NCI-H2171 treated with DMSO at 0.1 percent for 48 hours (cell line): ENCODE measurements at regions not wholly inside any gene's neighbourhood (a gene's known extent, or its start where the extent isn't known, plus 50 kb on each side); places are given as distances from the start of the nearest gene placed in this dataset.
"Not testable (repeated sequence)": the region's sequence is repeated elsewhere in the genome, so short reads cannot be mapped to it uniquely, and the experiment has no call there.

Experiments used
- DNase-seq: peaks from one replicate; lab custom pipeline; 2025; lab: John Stamatoyannopoulos, UW

- peak; percentile 78 for DNase-seq
These were observed 52.2 kb downstream of the CALML3 start for GRCh38 chr10:5576780-5577624.

- DNase-seq, result not testable (repeated sequence)
These were observed 55.3 kb downstream of the CALML3 start for GRCh38 chr10:5580038-5580428.

GRCh38 chr10:5581670-5582566 is 57.2 kb downstream of the CALML3 start:
- DNase-seq, result no peak

GRCh38 chr10:5582736-5583135 is 58.0 kb downstream of the CALML3 start:
- no peak for DNase-seq

GRCh38 chr10:5583525-5584175 is 58.9 kb downstream of the CALML3 start:
- peak; percentile 81 for DNase-seq

- no peak for DNase-seq
These were observed 60.2 kb downstream of the CALML3 start for GRCh38 chr10:5584895-5585516.

- DNase-seq, result peak; percentile 45
These were observed 60.9 kb downstream of the CALML3 start for GRCh38 chr10:5585517-5586206.

GRCh38 chr10:5587151-5588079 is 62.7 kb downstream of the CALML3 start:
- no peak for DNase-seq

- no peak for DNase-seq
These were observed 63.3 kb downstream of the CALML3 start for GRCh38 chr10:5588080-5588453.

- DNase-seq, result no peak
These were observed 63.8 kb downstream of the CALML3 start for GRCh38 chr10:5588603-5589002.
